B cell (primary cell): ENCODE measurements at regions not wholly inside any gene's neighbourhood (a gene's known extent, or its start where the extent isn't known, plus 50 kb on each side); places are given as distances from the start of the nearest gene placed in this dataset.

ENCODE experiments used
- EZH2 ChIP-seq: IDR thresholded peaks from 2 replicates; pipeline ENCODE4 v1.6.1; 2012; ENCODE audit warnings: borderline replicate concordance, low read depth, mild to moderate bottlenecking, moderate library complexity, low read length; ENCODE audit not compliant: insufficient read depth, poor library complexity, severe bottlenecking
- TF ChIP-seq, protein P1 (sequence below): fragments of 200-600 bp; IDR thresholded peaks from one replicate; pipeline ENCODE4 v1.8.0; 2022; ENCODE audit warnings: antibody characterized with exemption, mild to moderate bottlenecking

DNA sequence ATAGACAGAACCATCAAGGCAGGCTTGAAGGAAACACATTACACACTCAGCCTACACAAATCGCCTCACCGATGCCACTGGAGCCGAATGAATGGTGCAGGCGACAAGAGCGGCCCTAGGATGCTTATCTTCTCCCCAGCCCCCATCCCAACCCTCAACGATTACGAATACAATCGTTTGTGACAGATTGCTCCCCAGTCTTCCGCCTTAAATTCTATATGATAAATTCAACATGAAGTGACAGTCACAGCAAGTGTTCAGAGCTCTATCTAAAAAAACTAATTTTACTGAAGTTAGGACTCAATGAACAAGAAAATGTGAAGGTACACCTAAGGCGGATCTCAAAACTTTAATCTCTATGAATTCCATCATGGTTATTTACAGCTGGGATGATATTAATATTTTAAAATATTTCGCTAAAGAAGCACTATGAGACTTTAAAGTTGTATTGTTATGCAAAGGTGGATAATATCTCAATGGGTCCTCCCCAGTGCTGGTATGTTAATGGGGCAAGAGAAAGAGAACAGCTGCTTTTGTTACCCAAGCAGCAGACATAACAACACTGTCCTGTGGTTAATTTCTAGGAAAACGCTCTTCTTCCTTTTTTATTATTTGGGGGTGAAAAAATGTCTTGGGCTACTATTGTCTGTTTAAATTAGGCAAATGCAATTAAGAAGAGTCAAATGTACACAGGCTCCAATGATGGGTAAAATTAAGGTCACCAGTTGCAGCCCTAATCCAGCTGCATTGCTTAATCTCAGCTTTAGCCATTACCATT is 147.6 kb upstream of the NR2F2 start:
- TF ChIP-seq, protein P1, sequence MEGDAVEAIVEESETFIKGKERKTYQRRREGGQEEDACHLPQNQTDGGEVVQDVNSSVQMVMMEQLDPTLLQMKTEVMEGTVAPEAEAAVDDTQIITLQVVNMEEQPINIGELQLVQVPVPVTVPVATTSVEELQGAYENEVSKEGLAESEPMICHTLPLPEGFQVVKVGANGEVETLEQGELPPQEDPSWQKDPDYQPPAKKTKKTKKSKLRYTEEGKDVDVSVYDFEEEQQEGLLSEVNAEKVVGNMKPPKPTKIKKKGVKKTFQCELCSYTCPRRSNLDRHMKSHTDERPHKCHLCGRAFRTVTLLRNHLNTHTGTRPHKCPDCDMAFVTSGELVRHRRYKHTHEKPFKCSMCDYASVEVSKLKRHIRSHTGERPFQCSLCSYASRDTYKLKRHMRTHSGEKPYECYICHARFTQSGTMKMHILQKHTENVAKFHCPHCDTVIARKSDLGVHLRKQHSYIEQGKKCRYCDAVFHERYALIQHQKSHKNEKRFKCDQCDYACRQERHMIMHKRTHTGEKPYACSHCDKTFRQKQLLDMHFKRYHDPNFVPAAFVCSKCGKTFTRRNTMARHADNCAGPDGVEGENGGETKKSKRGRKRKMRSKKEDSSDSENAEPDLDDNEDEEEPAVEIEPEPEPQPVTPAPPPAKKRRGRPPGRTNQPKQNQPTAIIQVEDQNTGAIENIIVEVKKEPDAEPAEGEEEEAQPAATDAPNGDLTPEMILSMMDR: no peak
- TF ChIP-seq EZH2: no peak
